GDM1 (cell line): ENCODE measurements at regions not wholly inside any gene's neighbourhood (a gene's known extent, or its start where the extent isn't known, plus 50 kb on each side); places are given as distances from the start of the nearest gene placed in this dataset.

Experiments
- DNase-seq: peaks from one replicate; lab custom pipeline; 2025; lab: John Stamatoyannopoulos, UW

DNA sequence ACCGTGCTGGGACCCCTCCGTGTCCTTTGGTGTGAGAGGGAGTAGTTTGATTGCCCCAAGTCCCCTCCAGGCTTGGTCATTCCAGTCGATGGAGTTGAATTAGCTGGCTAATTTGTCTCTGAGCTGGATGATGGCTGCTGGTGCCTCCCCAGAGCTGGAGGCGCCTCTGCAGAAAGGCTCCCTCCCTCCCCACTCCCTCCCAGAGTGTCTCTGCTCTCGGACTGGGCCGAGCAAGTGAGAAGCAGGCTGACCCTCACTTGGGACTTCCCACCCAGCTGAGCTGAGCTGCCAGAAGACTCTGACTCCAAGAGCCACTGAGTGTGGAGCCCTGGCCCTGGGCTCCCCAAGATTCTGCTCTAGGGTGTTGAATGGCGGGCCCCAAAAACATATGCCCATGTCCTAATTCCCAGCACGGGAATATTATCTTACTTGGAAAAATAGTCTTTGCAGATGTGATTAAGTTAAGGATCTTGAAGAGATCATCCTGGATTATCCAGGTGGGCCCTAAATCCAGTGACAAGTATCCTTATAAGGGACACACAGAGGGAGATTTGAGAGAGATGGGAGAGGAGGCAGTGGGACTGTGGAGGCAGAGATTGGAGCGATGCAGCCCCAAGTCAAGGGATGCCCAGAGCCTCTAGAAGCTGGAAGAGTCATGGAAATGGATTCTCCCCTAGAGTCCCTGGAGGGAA is 60.7 kb upstream of the TLE3 start:
- DNase-seq: no peak

DNA sequence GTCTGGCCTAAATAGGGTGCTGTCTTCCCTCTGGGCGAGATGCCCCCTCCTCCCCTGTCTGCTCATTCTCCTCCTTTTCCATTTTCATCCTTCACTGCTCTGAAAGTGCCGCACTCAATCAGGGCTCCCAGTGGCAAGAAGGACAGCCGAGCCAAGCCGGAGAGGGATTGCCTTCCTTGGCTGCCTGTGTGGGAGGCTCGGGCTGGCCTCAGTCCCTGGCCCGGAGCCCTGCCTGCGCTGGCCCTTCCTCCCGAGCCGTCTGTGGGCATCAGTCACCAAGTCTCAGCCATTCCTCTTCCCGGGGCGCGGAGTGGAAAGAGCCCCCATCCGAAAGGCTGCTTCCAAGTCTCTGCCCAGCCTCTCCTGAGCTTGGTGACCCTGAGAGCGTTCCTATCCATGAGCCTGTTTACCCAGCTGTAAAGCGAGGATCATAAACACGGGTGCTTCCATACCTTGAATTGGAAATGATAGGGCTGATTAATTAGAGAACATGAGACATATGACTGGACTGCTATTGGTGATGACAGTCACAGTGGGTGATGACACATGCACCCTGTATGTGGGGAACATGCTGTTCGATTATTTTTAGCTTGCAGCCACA is 59.1 kb upstream of the TLE3 start:
- DNase-seq: no peak

GRCh38 chr15:70154718-70155347 is 57.1 kb upstream of the TLE3 start:
- DNase-seq: no peak

DNA sequence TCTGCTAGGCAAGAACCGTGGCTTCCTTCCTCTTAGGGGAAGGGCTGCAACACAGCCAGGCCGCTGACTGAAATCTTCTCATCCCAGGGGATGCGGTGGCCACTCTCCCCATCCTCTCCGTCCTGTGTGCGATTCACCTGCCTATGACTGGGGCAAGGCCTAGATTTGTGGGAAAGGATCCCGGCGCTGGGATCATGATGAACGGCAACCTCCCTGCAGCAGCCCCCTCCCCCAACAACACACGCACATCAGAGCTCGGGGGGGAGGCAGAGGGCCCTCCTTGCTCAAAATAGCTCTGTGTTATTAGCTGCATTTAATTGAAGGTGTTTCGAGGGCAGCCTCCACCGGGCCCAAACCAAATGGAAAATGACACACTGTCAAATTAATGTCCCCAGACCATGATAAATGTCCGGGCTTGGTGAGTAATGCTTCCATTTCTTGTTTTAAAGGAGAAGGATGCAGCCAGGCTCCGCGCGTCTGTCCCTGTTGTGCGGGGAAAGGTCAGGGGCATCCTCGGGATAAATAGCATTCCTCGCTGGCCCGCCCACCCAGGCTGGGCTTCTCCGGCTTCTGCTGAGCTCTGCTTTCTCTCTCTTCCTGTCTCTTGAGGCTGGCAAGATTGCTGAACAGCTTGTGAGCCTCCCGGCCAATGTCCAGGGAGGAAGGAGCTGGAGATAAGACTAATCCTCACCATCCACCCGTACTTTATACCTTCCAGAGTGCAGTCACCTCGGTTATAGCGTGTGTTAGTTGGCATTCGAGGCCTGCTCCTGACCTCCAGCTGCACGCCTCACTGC is 56.4 kb upstream of the TLE3 start:
- DNase-seq: no peak

DNA sequence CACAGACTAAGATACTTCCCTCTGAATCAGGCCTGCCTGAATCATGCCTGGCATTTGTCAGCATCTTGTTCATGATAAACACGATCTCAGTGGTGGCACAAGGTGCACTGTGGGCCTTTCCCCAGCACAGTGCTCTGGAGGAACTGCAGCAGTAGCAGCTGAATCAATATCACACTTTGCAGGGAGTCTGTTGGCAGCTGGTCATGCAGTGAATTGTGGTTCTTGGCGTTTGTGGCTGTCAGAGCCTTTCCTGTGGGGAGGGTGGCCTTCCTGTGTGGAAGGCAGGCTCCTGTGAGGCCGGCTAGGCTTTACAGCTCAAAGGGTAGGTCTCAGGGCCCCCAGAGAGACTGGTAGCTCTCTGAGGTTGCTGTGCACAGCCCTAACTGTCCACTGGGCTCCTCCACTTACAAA is 54.4 kb upstream of the TLE3 start:
- DNase-seq: peak; percentile 96

GRCh38 chr15:70151462-70151861 is 53.7 kb upstream of the TLE3 start:
- no peak for DNase-seq

DNA sequence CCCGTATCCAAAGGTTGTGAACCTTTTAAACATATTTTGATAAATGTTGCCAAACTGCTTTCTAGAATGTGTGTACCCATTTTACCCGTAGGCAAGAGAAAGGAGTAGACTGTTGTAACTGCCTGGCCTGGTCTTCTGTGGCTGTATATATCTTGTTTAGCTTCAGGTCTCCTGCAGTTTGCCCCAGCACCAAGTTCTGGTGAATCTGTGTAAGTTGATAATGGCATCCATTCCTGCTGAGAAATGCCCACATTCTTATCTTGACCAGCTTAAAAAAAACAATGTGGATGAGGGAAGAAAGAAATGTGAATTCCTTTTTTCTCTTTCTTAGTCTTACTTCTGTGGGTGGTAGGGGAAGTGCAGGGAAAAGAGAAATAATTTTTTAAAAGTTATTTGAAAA is 53.3 kb upstream of the TLE3 start:
- no peak for DNase-seq

GRCh38 chr15:70150405-70150747 is 52.7 kb upstream of the TLE3 start:
- no peak for DNase-seq

GRCh38 chr15:70149667-70150404 is 52.1 kb upstream of the TLE3 start:
- no peak for DNase-seq

- no peak for DNase-seq
Observed at GRCh38 chr15:70147778-70148177, 50.1 kb upstream of the TLE3 start.
